Kidney (tissue), 13 donors: ENCODE measurements at regions not wholly inside any gene's neighbourhood (a gene's known extent, or its start where the extent isn't known, plus 50 kb on each side); places are given as distances from the start of the nearest gene placed in this dataset.

Source experiments
- DNase-seq, 5 donors: peaks; one replicate each; pipeline ENCODE4 v3.0.0-alpha.2; 2013 to 2020
- FAIRE-seq: peaks from 2 replicates; lab custom pipeline; 2012; peaks lifted over from hg19 to GRCh38; lab: Jason Lieb, UNC
- H3K27ac ChIP-seq, 2 donors: one replicate each; pipeline ENCODE4 v1.7.0; 2013; ENCODE audit warnings: low read depth in 2 of 2, low read length in 2 of 2, inconsistent platforms in 1 of 2
- H3K27me3 ChIP-seq: one replicate; pipeline ENCODE4 v1.7.1; 2013; ENCODE audit warnings: low read length, inconsistent platforms; ENCODE audit not compliant: control insufficient read depth, insufficient read depth
- H3K36me3 ChIP-seq, 3 donors: one replicate each; pipeline versions ENCODE4 v1.7.0 to v1.7.1; 2013; ENCODE audit warnings: low read length in 3 of 3, control low read depth in 1 of 3, inconsistent platforms in 1 of 3; ENCODE audit not compliant: insufficient read depth in 3 of 3, control insufficient read depth in 2 of 3
- H3K4me1 ChIP-seq, 3 donors: one replicate each; pipeline versions ENCODE4 v1.7.0 to v1.7.1; 2013; ENCODE audit warnings: low read length in 3 of 3, inconsistent platforms in 1 of 3, low read depth in 1 of 3; ENCODE audit not compliant: control insufficient read depth in 2 of 3, insufficient read depth in 2 of 3
- H3K4me3 ChIP-seq, 3 donors: one replicate each; pipeline versions ENCODE4 v1.7.0 to v1.8.1; 2013; ENCODE audit warnings: low read length in 3 of 3, control low read depth in 1 of 3, inconsistent platforms in 1 of 3
- H3K9ac ChIP-seq, 3 donors: one replicate each; pipeline versions ENCODE4 v1.7.0 to v1.7.1; 2013; ENCODE audit warnings: low read length in 3 of 3, control low read depth in 1 of 3, inconsistent platforms in 1 of 3
- H3K9me3 ChIP-seq, 3 donors: one replicate each; pipeline versions ENCODE4 v1.7.0 to v1.7.1; 2013; ENCODE audit warnings: low read length in 3 of 3, control low read depth in 1 of 3, inconsistent platforms in 1 of 3; ENCODE audit not compliant: control insufficient read depth in 2 of 3, insufficient read depth in 1 of 3
- intact Hi-C: fragments of 100-400 bp; cut with DNase I; formaldehyde crosslinking; loops from one replicate; pipeline ENCODE4 v1.11.1; 2022
- TF ChIP-seq, protein P1 (sequence below): IDR thresholded peaks from 3 replicates; pipeline ENCODE4 v1.5.1; 2012; ENCODE audit warnings: mild to moderate bottlenecking, moderate library complexity, borderline replicate concordance; ENCODE audit not compliant: insufficient read depth; ENCODE audit errors: extremely low read depth
- donor health status: control.
- donor health status: control.
- donor health status: control.
- donor health status: control.
- donor health status: control.
- donor health status: DM: yes; HTN: yes; CAD: no.
- donor health status: Normal renal cell carcinoma (clear cell type).

DNA sequence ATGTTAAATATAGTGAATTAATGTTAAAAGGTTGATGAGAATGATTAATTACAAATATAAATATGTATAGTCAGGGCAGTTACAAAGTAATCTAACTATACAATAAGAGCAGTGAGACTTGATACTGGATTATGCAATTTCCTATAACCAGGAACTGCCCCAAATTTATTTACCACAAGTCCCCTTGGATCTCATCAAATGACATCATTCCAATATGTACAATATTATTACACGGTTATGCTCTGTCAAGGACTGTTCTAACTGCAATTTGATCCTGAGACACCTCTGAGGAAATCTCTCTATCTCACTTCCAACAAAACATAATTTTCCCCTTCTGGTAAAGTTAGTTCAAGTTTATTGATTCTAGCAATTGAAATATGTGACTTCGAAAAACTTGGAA is 917.6 kb downstream of the NCAM2 start:
- Histone ChIP-seq H3K36me3 (no peaks in the 10 kb centered on the region), H3K9me3 (no peaks in the 10 kb centered on the region), H3K4me3 (no peak overlapping the region), H3K4me1 (no peaks in the 10 kb centered on the region), H3K27me3 (no peaks in the 10 kb centered on the region), H3K27ac (no peak overlapping the region), H3K9ac (no peak overlapping the region)
- intact Hi-C loops = no loop called here
- no peak for DNase-seq
- TF ChIP-seq, protein P1, sequence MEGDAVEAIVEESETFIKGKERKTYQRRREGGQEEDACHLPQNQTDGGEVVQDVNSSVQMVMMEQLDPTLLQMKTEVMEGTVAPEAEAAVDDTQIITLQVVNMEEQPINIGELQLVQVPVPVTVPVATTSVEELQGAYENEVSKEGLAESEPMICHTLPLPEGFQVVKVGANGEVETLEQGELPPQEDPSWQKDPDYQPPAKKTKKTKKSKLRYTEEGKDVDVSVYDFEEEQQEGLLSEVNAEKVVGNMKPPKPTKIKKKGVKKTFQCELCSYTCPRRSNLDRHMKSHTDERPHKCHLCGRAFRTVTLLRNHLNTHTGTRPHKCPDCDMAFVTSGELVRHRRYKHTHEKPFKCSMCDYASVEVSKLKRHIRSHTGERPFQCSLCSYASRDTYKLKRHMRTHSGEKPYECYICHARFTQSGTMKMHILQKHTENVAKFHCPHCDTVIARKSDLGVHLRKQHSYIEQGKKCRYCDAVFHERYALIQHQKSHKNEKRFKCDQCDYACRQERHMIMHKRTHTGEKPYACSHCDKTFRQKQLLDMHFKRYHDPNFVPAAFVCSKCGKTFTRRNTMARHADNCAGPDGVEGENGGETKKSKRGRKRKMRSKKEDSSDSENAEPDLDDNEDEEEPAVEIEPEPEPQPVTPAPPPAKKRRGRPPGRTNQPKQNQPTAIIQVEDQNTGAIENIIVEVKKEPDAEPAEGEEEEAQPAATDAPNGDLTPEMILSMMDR = no peak
- no peak for FAIRE-seq

DNA sequence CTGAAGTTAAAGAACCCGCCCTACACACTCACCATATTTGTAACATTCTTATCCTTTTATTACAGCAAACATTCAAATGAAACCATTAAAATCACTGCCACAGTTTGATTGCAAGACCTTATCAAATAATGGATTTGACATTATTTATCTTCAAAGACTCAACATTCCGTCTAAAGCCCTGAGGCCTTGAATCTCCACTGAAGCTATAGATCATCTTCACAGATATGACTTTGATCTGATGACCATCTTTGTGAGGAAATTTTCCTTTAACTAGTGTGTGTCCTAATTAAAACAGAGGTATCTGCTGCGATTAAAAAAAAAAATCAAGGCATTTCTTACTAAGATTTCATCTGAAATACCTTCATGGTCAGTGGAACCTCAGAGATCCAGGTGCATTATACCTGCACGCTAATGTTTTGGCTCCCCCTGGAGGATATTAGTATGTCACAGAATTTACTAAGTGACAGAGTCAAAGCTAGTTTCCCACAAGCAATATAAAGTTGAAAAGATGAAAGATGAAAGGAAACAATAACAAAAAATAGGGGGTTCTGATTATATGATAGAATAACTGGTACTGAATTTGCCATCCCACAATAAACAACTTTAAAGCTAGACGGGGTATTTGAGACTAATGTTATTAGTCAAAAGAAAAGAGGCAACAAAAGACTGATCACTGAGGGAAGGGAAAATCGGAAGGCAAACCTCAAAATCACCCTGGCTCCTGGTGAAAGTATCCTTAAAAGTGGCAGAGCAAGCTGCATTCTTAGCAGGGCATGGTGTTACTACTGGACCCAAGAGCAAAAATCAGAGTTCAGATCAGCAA is 923.4 kb downstream of the NCAM2 start:
- Histone ChIP-seq H3K9ac (no peak overlapping the region), H3K4me1 (no peaks in the 10 kb centered on the region), H3K9me3 (no peaks in the 10 kb centered on the region), H3K4me3 (no peak overlapping the region), H3K27me3 (no peaks in the 10 kb centered on the region), H3K27ac (no peak overlapping the region), H3K36me3 (no peaks in the 10 kb centered on the region)
- TF ChIP-seq, protein P1 = peak; percentile 47
- no peak for FAIRE-seq
- DNase-seq = peak in 2 of 5 donors; percentile 38 to 61
- intact Hi-C loops = no loop called here

DNA sequence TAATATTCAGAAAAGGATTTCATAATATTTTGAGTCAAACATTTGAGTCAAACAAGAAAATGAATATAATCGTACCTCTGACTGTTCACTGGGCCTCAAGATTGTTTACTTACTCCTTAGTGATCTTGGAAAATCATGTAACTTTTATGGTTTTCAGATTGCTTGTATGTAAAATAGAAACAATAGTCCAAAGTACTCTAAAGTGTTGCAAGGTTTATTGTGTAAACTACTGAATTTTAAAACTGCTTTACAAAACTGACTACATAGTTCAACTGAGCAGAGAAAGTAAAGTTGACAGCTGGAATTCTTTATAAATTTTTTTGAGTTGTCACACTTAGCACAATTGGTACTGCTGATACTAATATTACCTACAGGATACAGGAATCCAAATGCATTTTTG is 931.0 kb downstream of the NCAM2 start:
- Histone ChIP-seq H3K9me3 (no peaks in the 10 kb centered on the region), H3K4me3 (no peak overlapping the region), H3K27me3 (no peaks in the 10 kb centered on the region), H3K4me1 (no peaks in the 10 kb centered on the region), H3K9ac (no peak overlapping the region), H3K36me3 (no peaks in the 10 kb centered on the region), H3K27ac (no peak overlapping the region)
- DNase-seq = no peak
- FAIRE-seq = no peak
- intact Hi-C loops = no loop called here
- TF ChIP-seq, protein P1 = no peak
